ENCODE measurements at regions not wholly inside any gene's neighbourhood (a gene's known extent, or its start where the extent isn't known, plus 50 kb on each side); places are given as distances from the start of the nearest gene placed in this dataset.

GRCh38 chr20:57059055-57059596 is 207.3 kb downstream of the BMP7 start:
- DNase-seq (ENCODE audit: low read depth) = no peak

- DNase-seq (ENCODE audit: low read depth) = no peak
Measured at GRCh38 chr20:57060407-57061050, 205.9 kb downstream of the BMP7 start.

GRCh38 chr20:57061051-57061900 is 205.2 kb downstream of the BMP7 start:
- no peak for DNase-seq (ENCODE audit: low read depth)

- DNase-seq (ENCODE audit: low read depth) = no peak
Measured at GRCh38 chr20:57062241-57062640, 204.2 kb downstream of the BMP7 start.

- DNase-seq (ENCODE audit: low read depth) = no peak
Measured at GRCh38 chr20:57062696-57063270, 203.7 kb downstream of the BMP7 start.

- DNase-seq (ENCODE audit: low read depth) = no peak
Measured at GRCh38 chr20:57064836-57065235, 201.6 kb downstream of the BMP7 start.

- no peak for DNase-seq (ENCODE audit: low read depth)
Measured at GRCh38 chr20:57065646-57066045, 200.8 kb downstream of the BMP7 start.

- DNase-seq (ENCODE audit: low read depth) = no peak
Measured at GRCh38 chr20:57066126-57066900, 200.1 kb downstream of the BMP7 start.

- no peak for DNase-seq (ENCODE audit: low read depth)
Measured at GRCh38 chr20:57069442-57069841, 197.0 kb downstream of the BMP7 start.

- no peak for DNase-seq (ENCODE audit: low read depth)
Measured at GRCh38 chr20:57070296-57070695, 196.1 kb downstream of the BMP7 start.

- DNase-seq (ENCODE audit: low read depth) = no peak
Measured at GRCh38 chr20:57071283-57071731, 195.1 kb downstream of the BMP7 start.

- no peak for DNase-seq (ENCODE audit: low read depth)
Measured at GRCh38 chr20:57071954-57072583, 194.4 kb downstream of the BMP7 start.

- no peak for DNase-seq (ENCODE audit: low read depth)
Measured at GRCh38 chr20:57073402-57073801, 193.0 kb downstream of the BMP7 start.

- DNase-seq (ENCODE audit: low read depth) = no peak
Measured at GRCh38 chr20:57074386-57074785, 192.1 kb downstream of the BMP7 start.

GRCh38 chr20:57075181-57075580 is 191.3 kb downstream of the BMP7 start:
- no peak for DNase-seq (ENCODE audit: low read depth)

GRCh38 chr20:57075603-57076002 is 190.8 kb downstream of the BMP7 start:
- DNase-seq (ENCODE audit: low read depth) = no peak

- DNase-seq (ENCODE audit: low read depth) = no peak
Measured at GRCh38 chr20:57076152-57076652, 190.2 kb downstream of the BMP7 start.

- DNase-seq (ENCODE audit: low read depth) = no peak
Measured at GRCh38 chr20:57076951-57077350, 189.5 kb downstream of the BMP7 start.

GRCh38 chr20:57078116-57078515 is 188.3 kb downstream of the BMP7 start:
- DNase-seq (ENCODE audit: low read depth) = no peak

GRCh38 chr20:57079031-57080005 is 187.1 kb downstream of the BMP7 start:
- DNase-seq (ENCODE audit: low read depth) = no peak
